CD14-positive monocyte (primary cell): ENCODE measurements at regions not wholly inside any gene's neighbourhood (a gene's known extent, or its start where the extent isn't known, plus 50 kb on each side); places are given as distances from the start of the nearest gene placed in this dataset.

Experiments
- DNase-seq, 3 donors: peaks; one replicate each; pipeline ENCODE4 v3.0.0-alpha.2; 2011 to 2022
- H2AFZ ChIP-seq: 2 replicates; pipeline ENCODE4 v1.6.0; 2012; ENCODE audit warnings: mild to moderate bottlenecking, low read depth, low read length, inconsistent platforms; ENCODE audit not compliant: insufficient read depth, poor library complexity, severe bottlenecking
- H3K27ac ChIP-seq, 2 donors: 1 replicate in 1 of 2; 2 replicates in 1 of 2; pipeline ENCODE4 v1.5.1; 2012 to 2013; ENCODE audit warnings: low read length in 2 of 2, control low read depth in 1 of 2, inconsistent platforms in 1 of 2, low read depth in 1 of 2, mild to moderate bottlenecking in 1 of 2
- H3K27me3 ChIP-seq, 2 donors: one replicate each; pipeline versions ENCODE4 v1.6.0 to v1.6.1; 2011 to 2013; ENCODE audit warnings: low read length in 2 of 2; ENCODE audit not compliant: control insufficient read depth in 2 of 2, insufficient read depth in 2 of 2
- H3K36me3 ChIP-seq, 2 donors: replicated peaks in 1 of 2; 1 replicate in 1 of 2; 2 replicates in 1 of 2; pipeline versions ENCODE4 v1.5.1 to v1.6.1; 2012 to 2013; ENCODE audit warnings: low read length in 2 of 2, control low read depth in 1 of 2, inconsistent platforms in 1 of 2, mild to moderate bottlenecking in 1 of 2; ENCODE audit not compliant: insufficient read depth in 2 of 2, control insufficient read depth in 1 of 2
- H3K4me1 ChIP-seq, 2 donors: 1 replicate in 1 of 2; 2 replicates in 1 of 2; pipeline versions ENCODE4 v1.5.1 to v1.6.1; 2012 to 2013; ENCODE audit warnings: low read length in 2 of 2, control low read depth in 1 of 2, inconsistent platforms in 1 of 2, mild to moderate bottlenecking in 1 of 2, moderate library complexity in 1 of 2; ENCODE audit not compliant: insufficient read depth in 2 of 2, control insufficient read depth in 1 of 2
- H3K4me2 ChIP-seq: replicated peaks from 2 replicates; pipeline ENCODE3; 2012; ENCODE audit warnings: low read length, moderate library complexity, mild to moderate bottlenecking; ENCODE audit not compliant: poor library complexity, severe bottlenecking; ENCODE audit errors: extremely low read depth
- H3K4me3 ChIP-seq, 3 experiments: fragments of 200-600 bp in 1 of 3; sonication (generic) in 1 of 3; replicated peaks in 1 of 3; 1 replicate in 2 of 3; 2 replicates in 1 of 3; pipeline ENCODE4 v1.5.1; 2011 to 2013; ENCODE audit warnings: low read length in 3 of 3, mild to moderate bottlenecking in 3 of 3, control low read depth in 2 of 3, low read depth in 2 of 3, inconsistent platforms in 1 of 3, moderate library complexity in 1 of 3
- H3K79me2 ChIP-seq: 2 replicates; pipeline ENCODE4 v1.6.0; 2012; ENCODE audit warnings: mild to moderate bottlenecking, control low read depth, inconsistent platforms, low read length, moderate library complexity; ENCODE audit not compliant: insufficient read depth
- H3K9ac ChIP-seq: 2 replicates; pipeline ENCODE4 v1.6.0; 2017; ENCODE audit warnings: low read length, mild to moderate bottlenecking; ENCODE audit not compliant: insufficient read depth, poor library complexity, severe bottlenecking
- H3K9me3 ChIP-seq, 2 donors: replicated peaks in 1 of 2; 1 replicate in 1 of 2; 2 replicates in 1 of 2; pipeline versions ENCODE4 v1.5.1 to v1.6.1; 2012 to 2013; ENCODE audit warnings: low read length in 2 of 2, control low read depth in 1 of 2; ENCODE audit not compliant: control insufficient read depth in 1 of 2, insufficient read depth in 1 of 2
- H4K20me1 ChIP-seq: 2 replicates; pipeline ENCODE4 v1.6.0; 2012; ENCODE audit warnings: mild to moderate bottlenecking, low read length, control low read depth, moderate library complexity; ENCODE audit not compliant: insufficient read depth
- H3K27ac Mint-ChIP-seq, 7 donors: one replicate each; pipeline ENCODE4 v1.8.0; 2020; ENCODE audit warnings: mild to moderate bottlenecking in 7 of 7, mixed read lengths in 7 of 7, moderate library complexity in 6 of 7, inconsistent platforms in 2 of 7
- H3K27me3 Mint-ChIP-seq, 3 donors: one replicate each; pipeline ENCODE4 v1.8.0; 2021 to 2022; ENCODE audit warnings: low read depth in 3 of 3, mild to moderate bottlenecking in 3 of 3, mixed read lengths in 3 of 3, moderate library complexity in 3 of 3, inconsistent platforms in 1 of 3
- H3K36me3 Mint-ChIP-seq, 2 donors: one replicate each; pipeline ENCODE4 v1.8.0; 2020; ENCODE audit warnings: mixed read lengths in 2 of 2, inconsistent platforms in 1 of 2, mild to moderate bottlenecking in 1 of 2
- H3K4me1 Mint-ChIP-seq: one replicate; pipeline ENCODE4 v1.8.0; 2020; ENCODE audit warnings: mild to moderate bottlenecking, mixed read lengths
- H3K4me3 Mint-ChIP-seq, 2 donors: one replicate each; pipeline ENCODE4 v1.8.0; 2020; ENCODE audit warnings: mild to moderate bottlenecking in 2 of 2, mixed read lengths in 2 of 2, moderate library complexity in 1 of 2
- H3K9me3 Mint-ChIP-seq, 7 donors: one replicate each; pipeline ENCODE4 v1.8.0; 2020 to 2022; ENCODE audit warnings: mixed read lengths in 7 of 7, mild to moderate bottlenecking in 6 of 7, moderate library complexity in 6 of 7, inconsistent platforms in 2 of 7
- WGBS: methylation state at CpG from one replicate; pipeline ENCODE4 v1.1.5; 2013; ENCODE audit warnings: missing lambda C conversion rate; ENCODE audit not compliant: insufficient coverage; 5-methylcytosine and 5-hydroxymethylcytosine counted together
- intact Hi-C, 2 donors: fragments of 100-400 bp; cut with micrococcal nuclease; formaldehyde crosslinking; loops; one replicate each; pipeline versions ENCODE4 v1.15.0 to v1.15.1; 2023
- TF ChIP-seq, protein P1 (sequence below): fragments of 200-600 bp; IDR thresholded peaks from one replicate; pipeline ENCODE4 v1.8.0; 2022; ENCODE audit warnings: antibody characterized with exemption, mild to moderate bottlenecking

GRCh38 chr11:25211635-25212254, 714.9 kb downstream of the LUZP2 start:
- DNase-seq = no peak
- no CpG with 5 or more reads among the region's 3 CpGs for WGBS
- Histone ChIP-seq H3K4me1 (no peaks in the 10 kb centered on the region), H2AFZ (no peak overlapping the region), H3K4me3 (no peak overlapping the region), H3K27ac (no peak overlapping the region), H3K9me3 (peaks cover 3 to 4% of the 10 kb centered on the region in 2 donors), H3K27me3 (no peaks in the 10 kb centered on the region), H3K79me2 (no peaks in the 10 kb centered on the region), H3K9ac (no peak overlapping the region), H3K36me3 (no peaks in the 10 kb centered on the region), H4K20me1 (no peaks in the 10 kb centered on the region), H3K4me2 (no peak overlapping the region)
- Mint-ChIP-seq H3K4me1 (no peaks in the 10 kb centered on the region), H3K27ac (no peak overlapping the region), H3K27me3 (no peaks in the 10 kb centered on the region), H3K4me3 (no peak overlapping the region), H3K36me3 (no peaks in the 10 kb centered on the region), H3K9me3 (peaks cover 0 to 5% (median 3%) of the 10 kb centered on the region in 7 donors)
- TF ChIP-seq, protein P1, sequence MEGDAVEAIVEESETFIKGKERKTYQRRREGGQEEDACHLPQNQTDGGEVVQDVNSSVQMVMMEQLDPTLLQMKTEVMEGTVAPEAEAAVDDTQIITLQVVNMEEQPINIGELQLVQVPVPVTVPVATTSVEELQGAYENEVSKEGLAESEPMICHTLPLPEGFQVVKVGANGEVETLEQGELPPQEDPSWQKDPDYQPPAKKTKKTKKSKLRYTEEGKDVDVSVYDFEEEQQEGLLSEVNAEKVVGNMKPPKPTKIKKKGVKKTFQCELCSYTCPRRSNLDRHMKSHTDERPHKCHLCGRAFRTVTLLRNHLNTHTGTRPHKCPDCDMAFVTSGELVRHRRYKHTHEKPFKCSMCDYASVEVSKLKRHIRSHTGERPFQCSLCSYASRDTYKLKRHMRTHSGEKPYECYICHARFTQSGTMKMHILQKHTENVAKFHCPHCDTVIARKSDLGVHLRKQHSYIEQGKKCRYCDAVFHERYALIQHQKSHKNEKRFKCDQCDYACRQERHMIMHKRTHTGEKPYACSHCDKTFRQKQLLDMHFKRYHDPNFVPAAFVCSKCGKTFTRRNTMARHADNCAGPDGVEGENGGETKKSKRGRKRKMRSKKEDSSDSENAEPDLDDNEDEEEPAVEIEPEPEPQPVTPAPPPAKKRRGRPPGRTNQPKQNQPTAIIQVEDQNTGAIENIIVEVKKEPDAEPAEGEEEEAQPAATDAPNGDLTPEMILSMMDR = no peak
- intact Hi-C loops = no loop called here

- no peaks in the 10 kb centered on the region for H3K36me3 Mint-ChIP-seq
- H3K27ac ChIP-seq = no peak overlapping the region
- H3K4me3 Mint-ChIP-seq = no peak overlapping the region
- intact Hi-C loops = no loop called here
- no peak for DNase-seq
- H3K27me3 ChIP-seq = no peaks in the 10 kb centered on the region
- H3K27ac Mint-ChIP-seq = no peak overlapping the region
- H3K4me3 ChIP-seq = no peak overlapping the region
- no peak overlapping the region for H3K9ac ChIP-seq
- H2AFZ ChIP-seq = no peak overlapping the region
- H3K27me3 Mint-ChIP-seq = no peaks in the 10 kb centered on the region
- H3K9me3 Mint-ChIP-seq = peaks cover 0 to 3% (median 2%) of the 10 kb centered on the region in 7 donors
- H4K20me1 ChIP-seq = no peaks in the 10 kb centered on the region
- no CpG with 5 or more reads among the region's 2 CpGs for WGBS
- H3K9me3 ChIP-seq = peaks cover 0 to 4% of the 10 kb centered on the region in 2 donors
- TF ChIP-seq, protein P1 = no peak
- no peaks in the 10 kb centered on the region for H3K4me1 Mint-ChIP-seq
- no peaks in the 10 kb centered on the region for H3K79me2 ChIP-seq
- H3K36me3 ChIP-seq = no peaks in the 10 kb centered on the region
- H3K4me2 ChIP-seq = no peak overlapping the region
- no peaks in the 10 kb centered on the region for H3K4me1 ChIP-seq
These were observed 717.8 kb downstream of the LUZP2 start for GRCh38 chr11:25214535-25215176.
